DND-41 (cell line): ENCODE measurements at regions not wholly inside any gene's neighbourhood (a gene's known extent, or its start where the extent isn't known, plus 50 kb on each side); places are given as distances from the start of the nearest gene placed in this dataset.

ENCODE experiments used
- CTCF ChIP-seq: IDR thresholded peaks from 2 replicates; pipeline ENCODE4 v1.5.1; 2012; ENCODE audit warnings: borderline replicate concordance, low read length, moderate library complexity, mild to moderate bottlenecking; ENCODE audit not compliant: poor library complexity, severe bottlenecking; ENCODE audit errors: extremely low read depth
- EZH2 ChIP-seq: IDR thresholded peaks from 3 replicates; pipeline ENCODE4 v1.6.1; 2012; ENCODE audit warnings: borderline replicate concordance, low read depth, mild to moderate bottlenecking, moderate library complexity, low read length, inconsistent platforms; ENCODE audit not compliant: severe bottlenecking

- TF ChIP-seq CTCF (no peak), EZH2 (no peak)
Measured at GRCh38 chr2:40511661-40512213, 59.8 kb upstream of the SLC8A1 start.
